K562 (cell line): ENCODE measurements at regions not wholly inside any gene's neighbourhood (a gene's known extent, or its start where the extent isn't known, plus 50 kb on each side); places are given as distances from the start of the nearest gene placed in this dataset.

Source experiments
- ATAC-seq: fragments of 200-7000 bp; cut with Tn5 transposase; 3 replicates; pipeline ENCODE4 v1.9.1; 2020; ENCODE audit warnings: moderate library complexity
- BruUV-seq: library from RNA; stranded (reverse); fragments of 400-500 nt; replicated peaks from 2 replicates; lab custom pipeline; 2021; lab: Mats Ljungman, UMichigan
- CTCF ChIA-PET: fragments of 300-600 bp; formaldehyde crosslinking; extraction: SDS; loops from one replicate; lab custom pipeline; 2021; ENCODE audit warnings: low intra/inter-chr PET ratio; lab: Yijun Ruan, JAX
- POLR2A ChIA-PET: fragments of 300-600, 350-650 bp; sonication (Branson Sonifier 250); formaldehyde crosslinking; extraction: SDS; loops from one replicate; lab custom pipeline; 2021; ENCODE audit warnings: antibody characterized with exemption, inconsistent platforms; lab: Yijun Ruan, JAX
- DNase-seq, 4 experiments: peaks; one replicate each; pipeline versions ENCODE4 v3.0.0 to v3.0.0-alpha.2; 2011 to 2018; ENCODE audit warnings: low spot score in 3 of 4, mixed read lengths in 3 of 4; ENCODE audit errors: extremely low read depth in 1 of 4
- FAIRE-seq: peaks from 2 replicates; lab custom pipeline; 2011; peaks lifted over from hg19 to GRCh38; lab: Jason Lieb, UNC
- H2AFZ ChIP-seq: 2 replicates; pipeline ENCODE4 v1.6.0; 2011; ENCODE audit warnings: low read depth, low read length, control low read depth, inconsistent platforms
- H3K27ac ChIP-seq: fragments of 200-600 bp; 3 replicates; pipeline ENCODE4 v1.8.0; 2011; ENCODE audit warnings: low read depth, mild to moderate bottlenecking, control low read depth, inconsistent platforms, low read length, moderate library complexity, mixed read lengths; ENCODE audit errors: extremely low read depth
- H3K27me3 ChIP-seq, 2 experiments: fragments of 300-600 bp in 1 of 2; 2 replicates in 1 of 2; 3 replicates in 1 of 2; pipeline versions ENCODE4 v1.6.0 to v1.8.0; 2011; ENCODE audit warnings: inconsistent platforms in 2 of 2, low read length in 2 of 2, mild to moderate bottlenecking in 1 of 2, mixed read lengths in 1 of 2, moderate library complexity in 1 of 2; ENCODE audit not compliant: control insufficient read depth in 2 of 2, insufficient read depth in 2 of 2
- H3K36me3 ChIP-seq: fragments of 300-600 bp; 3 replicates; pipeline ENCODE4 v1.8.0; 2011; ENCODE audit warnings: mild to moderate bottlenecking, low read length, inconsistent platforms; ENCODE audit not compliant: control insufficient read depth, insufficient read depth
- H3K4me1 ChIP-seq, 2 experiments: fragments of 200-600 bp in 1 of 2; replicated peaks in 1 of 2; 2 replicates in 1 of 2; 3 replicates in 1 of 2; pipeline versions ENCODE4 v1.5.1 to v1.8.0; 2011; ENCODE audit warnings: inconsistent platforms in 2 of 2, low read length in 2 of 2, mild to moderate bottlenecking in 1 of 2, mixed read lengths in 1 of 2, moderate library complexity in 1 of 2; ENCODE audit not compliant: control insufficient read depth in 2 of 2, insufficient read depth in 2 of 2
- H3K4me2 ChIP-seq: 2 replicates; pipeline ENCODE4 v1.6.1; 2011; ENCODE audit warnings: low read length, control low read depth, inconsistent platforms, mixed read lengths; ENCODE audit not compliant: insufficient read depth
- H3K4me3 ChIP-seq: fragments of 200-600 bp; sonication (generic), shearing (Covaris generic); 2 replicates; pipeline ENCODE4 v1.5.1; 2016; ENCODE audit warnings: control low read depth, inconsistent platforms
- H3K79me2 ChIP-seq: fragments of 200-600 bp; 3 replicates; pipeline ENCODE4 v1.8.0; 2011; ENCODE audit warnings: low read length, inconsistent platforms; ENCODE audit not compliant: control insufficient read depth, insufficient read depth
- H3K9ac ChIP-seq, 2 experiments: 2 replicates each; pipeline versions ENCODE4 v1.6.0 to v1.6.1; 2011; ENCODE audit warnings: low read depth in 2 of 2, low read length in 2 of 2, control low read depth in 1 of 2, inconsistent platforms in 1 of 2, mild to moderate bottlenecking in 1 of 2, mixed read lengths in 1 of 2; ENCODE audit not compliant: insufficient read depth in 1 of 2
- H3K9me1 ChIP-seq: one replicate; pipeline ENCODE4 v1.6.0; 2011; ENCODE audit warnings: inconsistent platforms, mild to moderate bottlenecking, low read length, moderate library complexity; ENCODE audit not compliant: control insufficient read depth, insufficient read depth
- H3K9me3 ChIP-seq: replicated peaks from 2 replicates; pipeline ENCODE4 v1.5.1; 2011; ENCODE audit warnings: low read depth, low read length, inconsistent platforms; ENCODE audit not compliant: control insufficient read depth, insufficient read depth
- H4K20me1 ChIP-seq: replicated peaks from 2 replicates; pipeline ENCODE4 v1.6.1; 2011; ENCODE audit warnings: low read length, inconsistent platforms, mixed read lengths; ENCODE audit not compliant: control insufficient read depth, insufficient read depth
- BCLAF1 ChIP-seq, 2 experiments: fragments of 450-650 bp in 1 of 2; IDR thresholded peaks; 2 replicates each; pipeline ENCODE4 v1.6.1; 2011 to 2017; ENCODE audit warnings: low read depth in 2 of 2, antibody characterized with exemption in 1 of 2, borderline replicate concordance in 1 of 2, low read length in 1 of 2, mild to moderate bottlenecking in 1 of 2, mixed read lengths in 1 of 2; ENCODE audit not compliant: control insufficient read depth in 1 of 2
- CREM ChIP-seq: IDR thresholded peaks from 2 replicates; pipeline ENCODE4 v1.6.1; 2014; ENCODE audit warnings: antibody characterized with exemption, low read depth
- HDAC2 ChIP-seq: fragments of 450-650 bp; IDR thresholded peaks from 2 replicates; pipeline ENCODE4 v1.6.1; 2016; ENCODE audit warnings: mild to moderate bottlenecking
- HNRNPUL1 ChIP-seq: fragments of 200-400 bp; formaldehyde crosslinking; IDR thresholded peaks from 2 replicates; pipeline ENCODE4 v1.6.1; 2017; ENCODE audit warnings: low read length
- ILF3 ChIP-seq: fragments of 450-650 bp; IDR thresholded peaks from 2 replicates; pipeline ENCODE4 v1.6.1; 2018; ENCODE audit warnings: antibody characterized with exemption, mild to moderate bottlenecking, moderate library complexity, borderline replicate concordance
- KDM4B ChIP-seq, 2 experiments: fragments of 450-650 bp in 1 of 2; sonication (generic) in 1 of 2; IDR thresholded peaks; 2 replicates each; pipeline ENCODE4 v1.6.1; 2016 to 2017; ENCODE audit warnings: borderline replicate concordance in 2 of 2, antibody characterized with exemption in 1 of 2, low read depth in 1 of 2, mild to moderate bottlenecking in 1 of 2
- NR2F6 ChIP-seq: fragments of 450-650 bp; formaldehyde crosslinking; IDR thresholded peaks from 2 replicates; pipeline ENCODE4 v1.4.0; 2020; ENCODE audit warnings: mild to moderate bottlenecking
- PKNOX1 ChIP-seq: fragments of 450-650 bp; IDR thresholded peaks from 2 replicates; pipeline ENCODE4 v1.6.1; 2016
- SRSF1 ChIP-seq: fragments of 200-400 bp; formaldehyde crosslinking; IDR thresholded peaks from 2 replicates; pipeline ENCODE4 v1.6.1; 2017; ENCODE audit warnings: mild to moderate bottlenecking, low read depth, low read length, moderate library complexity
- SRSF7 ChIP-seq: fragments of 200-400 bp; formaldehyde crosslinking; optimal IDR thresholded peaks from 2 replicates; pipeline ENCODE3; 2017; ENCODE audit warnings: mild to moderate bottlenecking, low read depth, low read length
- ZBTB2 ChIP-seq: fragments of 450-650 bp; IDR thresholded peaks from 2 replicates; pipeline ENCODE4 v1.6.1; 2016; ENCODE audit warnings: antibody characterized with exemption
- ZKSCAN3 ChIP-seq: fragments of 250-450 bp; sonication (Bioruptor Pico); IDR thresholded peaks from 2 replicates; pipeline ENCODE4 v1.4.0; 2020
- ZNF77 ChIP-seq: fragments of 250-450 bp; sonication (Bioruptor Pico); IDR thresholded peaks from 2 replicates; pipeline ENCODE4 v1.5.0; 2020
- WGBS: fragments of 100-300 bp; shearing (Covaris generic); methylation state at CpG from one replicate; pipeline ENCODE4 v1.1.6; 2016; ENCODE audit warnings: low coverage, mixed read lengths; ENCODE audit not compliant: insufficient coverage; ENCODE audit errors: missing lambda C conversion rate; 5-methylcytosine and 5-hydroxymethylcytosine counted together
- in situ Hi-C: fragments of 300-500 bp; cut with MboI; formaldehyde crosslinking; loops from 4 replicates; pipeline ENCODE4 v1.15.0; 2018; ENCODE audit warnings: inconsistent platforms, mixed read lengths
- intact Hi-C: fragments of 100-400 bp; cut with micrococcal nuclease; formaldehyde crosslinking; loops from 2 replicates; pipeline ENCODE4 v1.14.2; 2022

GRCh38 chr19:28297586-28298157 lies 915.3 kb downstream of the UQCRFS1 start:
- H3K27ac ChIP-seq, result no peak overlapping the region
- H2AFZ ChIP-seq, result no peak overlapping the region
- no peak for FAIRE-seq
- in situ Hi-C loops (no loop called here), intact Hi-C loops (no loop called here)
- no peaks in the 10 kb centered on the region for H3K9me3 ChIP-seq
- POLR2A ChIA-PET, result interaction anchor here (0.5 kb wide), 1 partner anchor 40 kb away, joined by 3 read pairs; no protein-coding TSS in a partner anchor
- no peak overlapping the region for H3K4me3 ChIP-seq
- no peaks in the 10 kb centered on the region for H3K4me1 ChIP-seq
- H3K9ac ChIP-seq, result no peak overlapping the region
- DNase-seq, result no peak
- ATAC-seq, result no peak
- no peaks in the 10 kb centered on the region for H3K27me3 ChIP-seq
- CTCF ChIA-PET, result no interaction called here
- H3K79me2 ChIP-seq, result no peaks in the 10 kb centered on the region
- no peaks in the 10 kb centered on the region for H4K20me1 ChIP-seq
- no peak overlapping the region for H3K4me2 ChIP-seq
- H3K9me1 ChIP-seq, result no peaks in the 10 kb centered on the region
- no TSS peak for BruUV-seq
- no peaks in the 10 kb centered on the region for H3K36me3 ChIP-seq
- WGBS, result 1% methylated on average over 11 of the region's 11 CpGs
- TF ChIP-seq ZNF77 (CRISPR knock-in tag) (no peak), SRSF7 (no peak), HDAC2 (no peak), SRSF1 (no peak), KDM4B (IDR thresholded peaks at IDR 0.05; ENCODE audit: borderline replicate concordance in 2 of 2, low read depth in 1 of 2) (no peak), NR2F6 (CRISPR knock-in tag) (no peak), ILF3 (no peak), BCLAF1 (IDR thresholded peaks at IDR 0.05; ENCODE audit: borderline replicate concordance in 1 of 2, control insufficient read depth in 1 of 2, low read depth in 2 of 2, low read length in 1 of 2) (no peak), ZKSCAN3 (CRISPR knock-in tag) (no peak), ZBTB2 (no peak), PKNOX1 (no peak), HNRNPUL1 (no peak), CREM (no peak)
